GM21381 (cell line): ENCODE measurements at regions not wholly inside any gene's neighbourhood (a gene's known extent, or its start where the extent isn't known, plus 50 kb on each side); places are given as distances from the start of the nearest gene placed in this dataset.

ENCODE experiments used
- ATAC-seq: cut with Tn5 transposase; IDR thresholded peaks from one replicate; pipeline ENCODE4 v1.9.1; 2021; ENCODE audit warnings: mild to moderate bottlenecking, moderate library complexity; ENCODE audit not compliant: unreplicated experiment

DNA sequence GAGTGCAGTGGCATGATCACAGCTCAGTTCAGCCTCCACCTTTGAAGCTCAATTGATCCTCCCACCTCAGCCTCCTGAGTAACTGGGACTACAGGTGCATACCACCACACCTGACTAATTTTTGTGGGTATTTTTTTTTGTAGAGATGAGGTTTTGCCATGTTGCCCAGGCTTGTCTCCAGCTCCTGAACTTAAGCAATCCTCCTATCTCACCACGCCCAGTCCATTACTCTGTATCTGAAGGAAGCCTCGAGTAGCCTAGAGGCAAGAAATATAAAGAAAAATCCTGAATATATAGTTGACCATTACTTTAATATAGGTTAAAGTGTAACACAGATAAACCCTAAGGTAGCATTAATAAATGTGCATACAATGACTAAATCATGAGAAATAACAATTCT is 686.8 kb upstream of the PIK3C3 start:
- ATAC-seq = no peak

- ATAC-seq = no peak
Measured at GRCh38 chr18:41266616-41267015, 688.4 kb upstream of the PIK3C3 start.

GRCh38 chr18:41266204-41266603 is 688.8 kb upstream of the PIK3C3 start:
- no peak for ATAC-seq

DNA sequence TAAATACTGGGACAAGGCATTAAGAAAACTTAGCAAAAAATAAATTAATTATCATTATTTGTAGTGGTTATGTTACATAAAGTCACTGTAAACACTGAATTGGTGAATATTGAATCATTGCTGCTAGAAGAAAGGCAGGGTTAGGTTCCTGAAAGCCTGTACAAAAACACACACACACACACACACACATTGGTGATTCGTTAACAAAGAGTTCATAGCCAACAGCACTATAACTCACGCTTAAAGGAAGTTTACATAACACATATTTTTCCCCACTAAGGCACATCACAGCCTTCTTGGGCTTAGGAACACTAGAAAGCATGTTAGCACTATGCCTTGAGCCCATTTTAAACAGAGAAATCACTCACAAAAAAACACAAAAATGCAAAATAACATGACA is 690.0 kb upstream of the PIK3C3 start:
- no peak for ATAC-seq

DNA sequence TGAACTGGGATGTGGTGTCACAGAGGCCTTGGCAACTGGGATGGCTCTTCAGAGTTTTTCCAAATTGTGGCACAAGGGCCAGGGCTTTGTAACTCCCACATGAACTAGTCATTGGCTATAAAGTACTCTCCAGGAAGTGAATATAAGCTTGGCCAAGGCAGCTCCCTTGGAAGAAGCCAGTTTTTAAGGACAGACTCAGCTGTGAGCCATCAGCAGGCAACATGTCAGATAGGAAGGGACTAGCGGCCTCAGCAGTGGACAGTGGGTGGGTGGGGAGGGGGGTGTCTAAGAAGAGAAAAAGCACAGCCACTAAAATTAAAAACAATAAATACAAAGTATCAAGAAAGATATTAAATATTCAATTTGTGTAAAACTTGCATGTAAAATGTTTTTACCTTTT is 691.1 kb upstream of the PIK3C3 start:
- ATAC-seq = no peak

GRCh38 chr18:41262688-41263087 is 692.3 kb upstream of the PIK3C3 start:
- ATAC-seq = no peak

GRCh38 chr18:41244591-41245037 is 710.4 kb upstream of the PIK3C3 start:
- no peak for ATAC-seq

GRCh38 chr18:41237317-41237716 is 717.7 kb upstream of the PIK3C3 start:
- no peak for ATAC-seq

GRCh38 chr18:41231681-41232080 is 723.4 kb upstream of the PIK3C3 start:
- no peak for ATAC-seq

DNA sequence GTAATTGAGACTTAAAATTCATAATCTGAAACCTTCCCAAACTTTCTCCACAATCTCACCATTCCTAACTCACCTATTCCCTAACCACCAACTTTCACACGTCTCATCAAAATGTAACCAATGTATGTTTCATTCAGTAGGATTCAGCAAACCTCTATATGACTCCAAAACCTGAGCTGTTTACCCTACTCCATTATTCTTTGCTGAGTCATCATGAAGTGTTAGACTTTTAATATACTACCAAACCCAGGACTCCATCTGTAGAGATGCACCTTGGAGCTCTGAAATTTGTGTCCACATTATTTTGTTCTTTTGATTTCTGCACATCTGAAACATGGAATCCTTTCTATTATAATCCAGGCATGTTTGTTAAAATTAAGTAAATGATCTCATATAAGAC is 727.0 kb upstream of the PIK3C3 start:
- ATAC-seq = no peak

DNA sequence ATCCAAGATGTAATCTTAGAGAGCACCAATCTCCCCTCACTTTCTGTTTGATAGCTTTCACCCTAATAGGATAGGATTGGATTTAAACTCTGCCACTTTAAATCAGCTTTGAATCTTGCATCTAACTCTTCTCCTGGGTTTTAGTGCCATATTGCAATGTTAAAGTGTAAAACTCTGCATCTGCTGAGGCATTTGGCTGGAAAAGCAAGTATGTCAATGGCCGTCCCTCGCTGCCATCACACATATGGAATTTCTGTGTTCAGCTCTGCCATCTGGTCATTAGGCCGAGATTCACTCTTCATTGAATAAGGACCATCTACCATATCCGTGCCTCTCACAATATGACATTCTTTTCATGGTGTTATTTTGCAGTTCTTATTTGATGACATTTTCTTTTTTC is 728.1 kb upstream of the PIK3C3 start:
- ATAC-seq = no peak

GRCh38 chr18:41226186-41226585 is 728.8 kb upstream of the PIK3C3 start:
- ATAC-seq = no peak

DNA sequence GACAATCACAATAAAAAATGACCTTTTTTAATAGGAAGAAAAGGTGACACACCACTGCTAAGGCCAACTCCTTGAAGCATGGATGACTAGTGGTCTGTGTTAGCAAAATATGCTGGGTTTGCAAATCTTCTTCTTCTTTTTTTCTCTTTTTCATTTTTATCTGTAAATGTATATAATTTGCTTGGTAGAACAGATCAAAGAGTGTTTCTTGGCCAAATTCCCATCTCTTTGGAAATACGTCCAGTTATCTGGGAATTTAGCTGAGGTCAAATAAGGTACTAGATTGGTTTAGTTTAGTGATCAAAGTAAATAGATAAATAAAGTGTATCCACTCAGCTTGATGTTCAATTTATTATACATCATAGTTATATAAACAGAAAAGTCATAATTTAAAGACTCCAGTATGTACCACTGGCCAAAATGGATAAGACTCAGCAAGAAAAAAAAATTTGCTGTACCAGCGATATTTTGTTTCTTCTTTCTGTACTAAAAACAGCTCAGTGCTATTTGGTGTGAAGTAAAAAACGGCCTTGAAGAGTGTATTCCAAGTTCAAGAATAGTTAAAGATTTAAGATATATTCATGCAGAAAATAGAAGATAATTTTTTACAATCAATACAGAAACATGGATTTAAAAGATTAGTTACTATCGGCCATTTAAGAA is 738.6 kb upstream of the PIK3C3 start:
- ATAC-seq = no peak

DNA sequence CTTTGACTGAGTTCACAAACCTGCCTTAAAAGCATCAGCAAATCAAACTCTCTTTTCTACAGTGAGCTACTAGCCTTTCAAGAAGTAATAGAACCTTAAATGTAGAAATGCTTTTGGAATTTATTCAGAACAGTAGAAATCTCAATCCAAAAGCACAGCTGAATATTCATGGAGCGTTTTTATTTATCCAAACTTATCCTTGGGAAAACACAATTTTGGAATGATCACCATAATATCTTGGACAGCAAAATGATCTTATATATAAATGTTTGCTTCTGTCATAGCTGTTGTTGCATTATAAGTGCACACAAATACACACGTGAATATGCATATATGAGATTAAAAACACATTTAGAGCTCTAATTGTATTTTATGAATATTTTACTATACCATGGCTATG is 747.3 kb upstream of the PIK3C3 start:
- no peak for ATAC-seq

DNA sequence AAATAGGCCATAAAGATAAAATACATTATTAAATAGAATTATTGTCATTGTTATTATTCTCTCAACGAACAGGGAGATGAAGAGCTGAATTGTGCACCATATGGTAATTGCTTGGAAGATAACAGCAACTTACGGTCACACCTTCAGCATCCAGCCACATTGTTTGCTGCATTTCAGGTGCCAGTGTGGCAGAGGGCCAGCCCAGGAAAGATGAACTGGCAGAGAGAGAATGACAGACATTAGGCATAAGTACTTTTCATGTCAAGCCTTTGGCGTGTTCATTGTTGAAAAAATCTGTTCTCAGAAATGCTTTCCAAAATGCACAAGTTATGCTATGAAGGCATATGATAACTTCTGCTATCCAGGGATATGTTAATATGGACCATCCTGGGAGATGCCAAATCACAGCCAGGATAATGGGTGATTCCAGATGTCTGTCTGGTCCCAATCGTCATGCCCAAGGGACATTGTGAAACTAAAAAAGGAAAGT is 748.6 kb upstream of the PIK3C3 start:
- no peak for ATAC-seq

- ATAC-seq = no peak
Measured at GRCh38 chr18:41199212-41199611, 755.8 kb upstream of the PIK3C3 start.

DNA sequence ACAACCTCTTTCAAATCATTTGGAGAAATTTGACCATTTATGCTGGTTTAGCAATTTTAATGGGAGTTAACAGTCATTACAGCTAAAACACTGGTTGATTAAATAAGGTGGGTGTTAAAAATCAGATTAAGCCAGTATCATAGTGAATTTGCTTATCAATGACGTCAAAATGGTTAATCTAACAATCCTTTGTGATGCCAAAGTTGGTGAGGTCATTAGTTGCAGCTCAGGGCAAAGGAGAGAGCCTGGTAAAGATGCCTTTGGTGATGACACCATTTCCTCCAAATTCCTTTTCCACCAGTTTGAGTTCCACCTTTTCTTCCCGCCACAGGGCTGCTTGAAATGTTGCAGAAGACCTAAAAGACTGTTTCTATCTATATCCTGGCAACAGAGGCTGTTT is 757.1 kb upstream of the PIK3C3 start:
- ATAC-seq = no peak

DNA sequence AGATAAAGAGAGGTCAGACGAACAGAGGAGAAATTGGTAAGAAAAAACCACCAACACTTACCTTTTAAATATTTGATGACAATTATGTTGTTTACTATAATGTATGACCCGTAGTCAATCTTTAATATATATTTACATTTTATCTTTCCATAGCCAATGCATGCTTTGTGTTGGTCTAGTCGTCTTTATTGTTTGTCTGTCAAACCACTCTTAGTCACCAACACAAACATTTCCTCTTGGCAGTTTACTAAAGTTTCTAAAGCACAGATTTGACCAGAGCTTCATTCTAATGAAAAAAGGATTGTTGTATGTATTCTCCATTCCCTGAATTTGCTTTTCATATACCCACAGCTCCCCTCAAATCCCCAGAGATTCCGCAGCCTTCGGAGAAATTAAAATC is 784.7 kb upstream of the PIK3C3 start:
- ATAC-seq = no peak

DNA sequence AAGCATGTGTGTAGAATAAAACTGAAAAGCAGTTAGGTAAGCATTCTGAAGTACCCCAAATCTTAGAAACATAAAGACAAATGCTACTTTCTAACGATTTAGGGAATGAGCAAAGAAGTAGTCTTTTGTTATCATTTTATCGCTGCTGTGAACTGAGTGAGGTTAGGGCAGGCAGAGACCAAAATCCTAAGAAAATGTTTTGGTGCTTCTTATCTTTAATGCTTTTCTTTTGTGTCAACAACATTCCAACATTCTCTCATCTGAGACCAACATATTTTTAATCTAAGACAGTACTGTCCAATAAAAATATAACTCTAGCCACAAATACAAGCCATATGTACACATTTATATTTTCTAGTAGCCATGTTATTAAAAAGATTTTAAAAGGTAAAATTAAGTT is 789.4 kb upstream of the PIK3C3 start:
- ATAC-seq = no peak

DNA sequence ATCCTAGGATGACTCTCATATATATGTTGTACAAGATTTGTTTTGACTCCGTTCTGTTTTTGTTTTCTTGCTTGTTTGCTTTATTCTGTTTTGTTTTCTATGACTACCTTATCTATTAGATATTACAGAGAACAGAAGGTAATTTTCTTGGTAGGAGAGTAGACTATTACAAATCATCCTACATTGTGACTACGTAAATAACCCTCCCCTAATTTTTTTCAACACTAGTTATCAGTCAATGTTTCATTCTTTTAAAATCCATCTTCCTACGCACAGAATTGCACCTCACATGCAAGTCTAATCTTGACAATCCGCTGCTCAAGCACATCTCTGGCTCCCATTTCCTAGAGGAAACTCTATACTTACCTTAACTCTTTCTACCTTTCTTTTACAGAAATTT is 792.3 kb upstream of the PIK3C3 start:
- no peak for ATAC-seq

GRCh38 chr18:41162191-41162590 is 792.8 kb upstream of the PIK3C3 start:
- ATAC-seq = no peak

GRCh38 chr18:41155910-41156851 is 798.9 kb upstream of the PIK3C3 start:
- no peak for ATAC-seq
